ENCODE measurements at regions not wholly inside any gene's neighbourhood (a gene's known extent, or its start where the extent isn't known, plus 50 kb on each side); places are given as distances from the start of the nearest gene placed in this dataset.

- TF ChIP-seq EP300 (IDR thresholded peaks at IDR 0.05), result no peak
- no peak for TF ChIP-seq POLR2AphosphoS5 (IDR thresholded peaks at IDR 0.05)
- no peak for TF ChIP-seq CTCF (IDR thresholded peaks at IDR 0.05)
Observed at GRCh38 chr3:5613599-5613998, 426.1 kb downstream of the EDEM1 start.
